Uterus (tissue), 3 donors: ENCODE measurements at regions not wholly inside any gene's neighbourhood (a gene's known extent, or its start where the extent isn't known, plus 50 kb on each side); places are given as distances from the start of the nearest gene placed in this dataset.

ENCODE experiments used
- DNase-seq, 2 donors: peaks; one replicate each; pipeline ENCODE4 v3.0.0-alpha.2; 2019 to 2020
- H3K27ac ChIP-seq, 2 donors: fragments of 200-600 bp; sonication (generic); 1 replicate in 1 of 2; 2 replicates in 1 of 2; pipeline ENCODE4 v1.5.1; 2016 to 2018
- H3K27me3 ChIP-seq, 2 donors: fragments of 200-600 bp; sonication (generic); one replicate each; pipeline ENCODE4 v1.5.1; 2018 to 2019; ENCODE audit warnings: control low read depth in 1 of 2
- H3K36me3 ChIP-seq, 2 donors: fragments of 200-600 bp; sonication (generic); one replicate each; pipeline ENCODE4 v1.5.1; 2019; ENCODE audit warnings: control low read depth in 1 of 2
- H3K4me1 ChIP-seq, 2 donors: fragments of 200-600 bp; sonication (generic); one replicate each; pipeline ENCODE4 v1.5.1; 2018 to 2019; ENCODE audit warnings: control low read depth in 1 of 2
- H3K4me3 ChIP-seq, 2 donors: fragments of 200-600 bp; sonication (generic); 1 replicate in 1 of 2; 2 replicates in 1 of 2; pipeline ENCODE4 v1.5.1; 2018 to 2019; ENCODE audit warnings: mild to moderate bottlenecking in 1 of 2
- H3K9me3 ChIP-seq, 2 donors: fragments of 200-600 bp; sonication (generic); one replicate each; pipeline ENCODE4 v1.5.1; 2019; ENCODE audit warnings: control low read depth in 1 of 2
- CTCF ChIP-seq, 4 experiments: fragments of 200-600 bp in 2 of 4; fragments of 450-650 bp in 2 of 4; sonication (generic) in 2 of 4; IDR thresholded peaks; one replicate each; pipeline ENCODE4 v1.5.1; 2016 to 2019; ENCODE audit warnings: antibody characterized with exemption in 4 of 4, mild to moderate bottlenecking in 2 of 4, moderate library complexity in 1 of 4
- POLR2A ChIP-seq, 2 donors: fragments of 450-650 bp; IDR thresholded peaks; one replicate each; pipeline ENCODE4 v1.6.1; 2016; ENCODE audit warnings: antibody characterized with exemption in 2 of 2, mild to moderate bottlenecking in 1 of 2, moderate library complexity in 1 of 2
- intact Hi-C: fragments of 100-400 bp; cut with DNase I; formaldehyde crosslinking; loops from one replicate; pipeline ENCODE4 v1.15.1; 2023; ENCODE audit warnings: low total_unique reads
- donor health status: DM: yes; HTN: yes; CAD: no.

DNA sequence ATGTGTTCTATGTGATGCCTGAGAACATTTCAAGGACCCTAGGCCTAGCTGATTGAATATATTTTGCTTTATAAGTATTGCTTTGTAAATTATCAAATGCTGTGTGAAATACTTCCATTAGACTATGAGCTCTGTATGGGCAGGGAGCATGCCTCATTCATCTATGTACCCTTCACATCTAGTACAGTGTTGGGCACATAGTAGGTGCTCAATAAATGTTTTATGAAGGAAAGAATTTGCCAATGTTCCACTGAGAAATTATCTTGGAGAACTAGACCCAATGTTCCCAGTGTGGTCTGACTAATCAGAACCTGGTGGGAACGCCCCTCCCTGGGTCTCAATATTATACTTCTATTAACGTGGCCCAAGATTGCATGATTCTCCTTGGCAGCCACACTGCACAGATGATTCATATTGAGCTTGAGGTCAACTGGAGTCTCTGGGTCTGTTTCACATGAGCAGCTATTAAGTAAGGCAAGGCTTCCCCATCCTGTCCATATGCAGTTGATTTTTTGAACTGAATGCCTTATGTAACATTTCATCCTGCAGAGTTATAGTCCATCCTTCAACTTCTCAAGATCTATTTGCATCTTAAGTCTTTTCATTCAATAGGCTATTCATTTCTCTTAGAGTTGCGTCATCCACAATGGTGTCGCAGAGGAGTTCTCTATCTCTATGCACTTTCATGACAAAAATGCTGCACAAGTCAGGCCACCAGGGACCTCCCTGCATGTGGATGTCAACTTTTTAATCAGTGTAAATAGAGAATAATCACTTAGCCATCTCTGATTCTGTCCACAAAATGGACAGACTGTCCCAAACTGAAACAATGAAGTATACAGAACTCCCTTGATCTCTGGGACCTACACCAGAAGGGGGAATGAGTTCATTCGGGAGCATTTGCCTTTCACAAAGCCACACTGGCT, 257.6 kb downstream of the CYP26B1 start:
- no peaks in the 10 kb centered on the region for H3K36me3 ChIP-seq
- no peaks in the 10 kb centered on the region for H3K9me3 ChIP-seq
- intact Hi-C loops, result no loop called here
- TF ChIP-seq CTCF (IDR thresholded peaks at IDR 0.05), result no peak
- no peak for TF ChIP-seq POLR2A (IDR thresholded peaks at IDR 0.05)
- no peaks in the 10 kb centered on the region for H3K27me3 ChIP-seq
- H3K4me3 ChIP-seq, result no peak overlapping the region
- no peaks in the 10 kb centered on the region for H3K4me1 ChIP-seq
- H3K27ac ChIP-seq, result no peak overlapping the region
- no peak for DNase-seq

DNA sequence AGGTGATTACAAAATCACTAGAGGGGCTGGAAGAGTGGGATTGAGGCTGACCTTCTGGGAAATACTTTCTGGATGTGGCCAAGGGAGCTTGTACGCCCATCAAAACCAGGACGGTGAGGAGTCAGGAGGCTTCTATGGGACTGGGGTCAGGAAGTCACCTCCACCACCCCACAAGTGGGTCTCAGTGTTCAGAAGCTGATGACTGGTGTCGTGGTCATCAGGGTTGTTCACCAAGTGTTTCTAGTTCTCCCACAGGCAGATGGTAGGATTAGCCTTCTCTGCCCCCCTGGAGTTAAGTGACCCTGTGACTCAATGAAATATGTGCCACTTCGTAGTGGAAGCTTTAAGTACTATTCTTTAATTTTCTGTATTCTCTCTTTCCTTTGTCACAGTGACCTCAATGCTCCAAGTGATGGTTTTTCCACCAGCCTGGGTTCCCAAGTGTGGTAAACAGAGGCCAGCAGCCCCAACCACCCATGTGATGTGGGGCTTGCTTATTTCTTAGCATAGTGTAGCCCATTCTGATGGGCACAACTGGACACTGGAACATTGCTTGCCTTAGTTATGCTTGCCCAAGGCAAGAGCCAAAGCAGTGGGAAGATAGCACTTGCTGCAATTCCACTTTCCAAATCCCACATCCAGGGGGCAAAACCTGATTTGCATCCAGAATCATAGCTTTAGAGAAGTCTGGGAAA, 258.8 kb downstream of the CYP26B1 start:
- H3K27ac ChIP-seq, result no peak overlapping the region
- no peaks in the 10 kb centered on the region for H3K27me3 ChIP-seq
- no peaks in the 10 kb centered on the region for H3K9me3 ChIP-seq
- DNase-seq, result no peak
- no peak overlapping the region for H3K4me3 ChIP-seq
- intact Hi-C loops, result no loop called here
- H3K4me1 ChIP-seq, result no peaks in the 10 kb centered on the region
- no peak for TF ChIP-seq POLR2A (IDR thresholded peaks at IDR 0.05)
- no peak for TF ChIP-seq CTCF (IDR thresholded peaks at IDR 0.05)
- no peaks in the 10 kb centered on the region for H3K36me3 ChIP-seq

DNA sequence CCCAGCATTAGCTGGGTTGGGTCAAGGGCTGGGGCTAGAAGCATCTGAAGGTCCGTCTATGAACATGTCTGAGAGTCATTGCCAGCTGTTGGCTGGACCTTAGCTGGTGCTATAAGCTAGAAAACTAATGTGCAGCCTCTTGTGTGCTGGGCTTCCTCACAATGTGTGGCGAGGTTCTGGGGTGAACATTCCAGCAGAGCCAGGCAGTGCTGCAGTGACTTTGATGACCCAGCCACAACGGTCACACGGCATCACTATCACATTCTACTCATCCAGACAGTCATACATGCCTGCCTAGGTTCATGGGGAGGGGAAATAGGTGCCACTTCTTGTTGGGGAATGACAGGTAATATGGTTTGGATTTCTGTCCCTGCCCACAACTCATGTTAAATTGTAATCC, 260.5 kb downstream of the CYP26B1 start:
- no peak for DNase-seq
- H3K9me3 ChIP-seq, result no peaks in the 10 kb centered on the region
- intact Hi-C loops, result no loop called here
- no peak overlapping the region for H3K27ac ChIP-seq
- TF ChIP-seq CTCF (IDR thresholded peaks at IDR 0.05) (no peak), POLR2A (IDR thresholded peaks at IDR 0.05) (no peak)
- no peak overlapping the region for H3K4me3 ChIP-seq
- no peaks in the 10 kb centered on the region for H3K36me3 ChIP-seq
- H3K4me1 ChIP-seq, result no peaks in the 10 kb centered on the region
- H3K27me3 ChIP-seq, result no peaks in the 10 kb centered on the region

GRCh38 chr2:71886241-71886640, 261.4 kb downstream of the CYP26B1 start:
- H3K9me3 ChIP-seq, result no peaks in the 10 kb centered on the region
- H3K4me3 ChIP-seq, result no peak overlapping the region
- no peak for DNase-seq
- H3K27ac ChIP-seq, result no peak overlapping the region
- intact Hi-C loops, result no loop called here
- TF ChIP-seq CTCF (IDR thresholded peaks at IDR 0.05), result no peak
- TF ChIP-seq POLR2A (IDR thresholded peaks at IDR 0.05), result no peak
- no peaks in the 10 kb centered on the region for H3K4me1 ChIP-seq
- H3K27me3 ChIP-seq, result no peaks in the 10 kb centered on the region
- no peaks in the 10 kb centered on the region for H3K36me3 ChIP-seq
